ENCODE measurements at regions not wholly inside any gene's neighbourhood (a gene's known extent, or its start where the extent isn't known, plus 50 kb on each side); places are given as distances from the start of the nearest gene placed in this dataset.

DNA sequence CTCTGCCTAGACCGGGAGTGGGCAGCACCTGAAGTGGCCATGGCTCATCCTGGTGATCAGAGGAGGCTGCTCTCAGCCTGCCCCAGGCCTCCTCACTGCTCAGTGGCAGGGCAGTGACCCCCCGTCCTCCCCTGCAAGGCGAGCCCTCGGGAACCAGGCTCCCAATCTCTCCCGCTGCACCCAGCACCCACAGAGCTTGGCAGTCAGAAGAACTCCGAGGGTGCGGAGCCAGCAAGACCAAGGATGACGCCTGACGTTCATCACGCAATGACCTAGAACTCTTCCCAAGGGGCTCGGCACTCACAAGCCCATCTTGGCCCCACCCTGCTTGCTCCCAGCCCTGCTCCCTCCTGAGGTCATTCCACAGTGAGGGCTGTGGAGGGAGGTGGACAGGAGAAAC lies 189.8 kb upstream of the SALL3 start:
- DNase-seq (ENCODE audit: low read depth), result no peak
- TF ChIP-seq, protein P1, sequence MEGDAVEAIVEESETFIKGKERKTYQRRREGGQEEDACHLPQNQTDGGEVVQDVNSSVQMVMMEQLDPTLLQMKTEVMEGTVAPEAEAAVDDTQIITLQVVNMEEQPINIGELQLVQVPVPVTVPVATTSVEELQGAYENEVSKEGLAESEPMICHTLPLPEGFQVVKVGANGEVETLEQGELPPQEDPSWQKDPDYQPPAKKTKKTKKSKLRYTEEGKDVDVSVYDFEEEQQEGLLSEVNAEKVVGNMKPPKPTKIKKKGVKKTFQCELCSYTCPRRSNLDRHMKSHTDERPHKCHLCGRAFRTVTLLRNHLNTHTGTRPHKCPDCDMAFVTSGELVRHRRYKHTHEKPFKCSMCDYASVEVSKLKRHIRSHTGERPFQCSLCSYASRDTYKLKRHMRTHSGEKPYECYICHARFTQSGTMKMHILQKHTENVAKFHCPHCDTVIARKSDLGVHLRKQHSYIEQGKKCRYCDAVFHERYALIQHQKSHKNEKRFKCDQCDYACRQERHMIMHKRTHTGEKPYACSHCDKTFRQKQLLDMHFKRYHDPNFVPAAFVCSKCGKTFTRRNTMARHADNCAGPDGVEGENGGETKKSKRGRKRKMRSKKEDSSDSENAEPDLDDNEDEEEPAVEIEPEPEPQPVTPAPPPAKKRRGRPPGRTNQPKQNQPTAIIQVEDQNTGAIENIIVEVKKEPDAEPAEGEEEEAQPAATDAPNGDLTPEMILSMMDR (IDR thresholded peaks at IDR 0.05; ENCODE audit: control insufficient read depth, insufficient read depth, low read depth, low read length, missing control alignments), result no peak
- H3K4me3 ChIP-seq (ENCODE audit: control insufficient read depth, low read depth, low read length), result no peak overlapping the region

DNA sequence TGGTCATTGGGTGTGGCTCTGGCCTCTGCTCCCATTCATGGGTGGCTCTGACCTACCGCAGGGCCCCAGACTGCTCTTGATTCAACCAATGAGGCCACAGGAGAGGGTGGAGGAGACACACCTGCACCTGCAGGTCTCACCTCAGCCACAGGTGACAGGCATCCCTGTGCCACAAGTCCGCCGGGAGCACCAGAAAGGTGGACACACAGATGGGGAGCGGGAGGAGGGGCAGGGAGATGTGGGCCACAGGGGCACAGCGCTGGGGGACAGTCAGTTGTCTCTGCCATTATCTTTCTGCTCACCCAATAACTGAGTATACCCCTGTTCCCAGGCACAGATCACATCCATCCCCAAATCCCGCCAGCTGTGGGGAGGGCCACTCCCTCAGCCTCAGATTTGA lies 189.1 kb upstream of the SALL3 start:
- no peak overlapping the region for H3K4me3 ChIP-seq (ENCODE audit: control insufficient read depth, low read depth, low read length)
- no peak for DNase-seq (ENCODE audit: low read depth)
- TF ChIP-seq, protein P1 (IDR thresholded peaks at IDR 0.05; ENCODE audit: control insufficient read depth, insufficient read depth, low read depth, low read length, missing control alignments), result no peak

DNA sequence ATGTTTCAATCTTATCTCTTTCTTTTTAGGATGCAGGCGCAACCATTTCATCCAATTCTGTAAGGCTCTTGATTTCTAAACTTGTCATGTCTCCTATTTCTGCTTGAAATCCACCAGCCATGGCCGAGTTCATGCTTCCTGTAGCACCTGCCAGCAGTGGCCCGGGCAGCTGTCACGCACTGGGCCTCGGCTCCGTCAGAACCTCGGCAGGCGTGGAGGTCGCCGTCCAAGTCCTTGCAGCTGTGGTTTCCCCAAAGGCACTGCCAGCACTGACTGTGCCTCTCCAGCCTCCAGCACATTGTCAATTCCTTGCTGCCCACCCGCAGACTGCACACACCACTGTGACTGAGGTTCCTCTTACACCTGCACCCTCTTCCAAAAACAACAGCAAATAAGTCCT lies 188.7 kb upstream of the SALL3 start:
- TF ChIP-seq, protein P1 (IDR thresholded peaks at IDR 0.05; ENCODE audit: control insufficient read depth, insufficient read depth, low read depth, low read length, missing control alignments), result no peak
- no peak for DNase-seq (ENCODE audit: low read depth)
- H3K4me3 ChIP-seq (ENCODE audit: control insufficient read depth, low read depth, low read length), result no peak overlapping the region

DNA sequence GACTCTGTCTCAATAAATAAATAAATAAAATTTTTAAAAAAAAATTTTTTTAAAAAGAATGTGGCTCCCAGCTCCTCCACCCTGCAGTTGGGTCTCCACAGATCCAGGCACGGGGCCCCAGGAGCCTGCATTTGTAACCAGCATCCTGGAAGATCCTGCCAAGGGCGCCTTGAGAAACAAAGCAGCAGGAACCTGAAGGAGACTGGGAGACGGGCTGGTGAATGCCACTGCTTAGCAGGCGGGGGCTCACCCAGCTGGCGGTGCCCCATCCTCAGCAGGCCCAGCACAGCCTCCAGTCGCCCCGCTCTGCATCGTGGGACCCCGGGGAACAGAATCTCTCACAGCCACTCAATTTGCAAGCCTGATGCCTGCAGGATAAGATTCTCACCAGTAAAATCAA lies 187.5 kb upstream of the SALL3 start:
- no peak for DNase-seq (ENCODE audit: low read depth)
- H3K4me3 ChIP-seq (ENCODE audit: control insufficient read depth, low read depth, low read length), result no peak overlapping the region
- TF ChIP-seq, protein P1 (IDR thresholded peaks at IDR 0.05; ENCODE audit: control insufficient read depth, insufficient read depth, low read depth, low read length, missing control alignments), result no peak

DNA sequence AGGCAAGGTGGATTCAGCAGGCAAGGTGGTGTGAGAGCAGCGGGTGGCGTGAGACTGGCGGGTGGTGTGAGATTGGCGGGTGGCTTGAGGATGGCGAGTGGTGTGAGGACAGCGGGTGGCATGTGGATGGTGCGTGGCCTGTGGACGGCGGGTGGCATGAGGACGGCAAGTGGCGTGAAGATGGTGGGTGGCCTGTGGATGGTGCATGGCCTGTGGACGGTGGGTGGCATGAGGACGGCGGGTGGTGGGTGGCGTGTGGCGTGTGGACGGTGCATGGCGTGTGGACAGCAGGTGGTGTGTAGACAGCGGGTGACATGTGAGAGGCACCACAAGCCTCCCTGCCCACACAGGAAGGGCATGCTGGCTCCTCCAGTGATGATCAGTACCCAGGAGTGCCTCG lies 186.9 kb upstream of the SALL3 start:
- TF ChIP-seq, protein P1 (IDR thresholded peaks at IDR 0.05; ENCODE audit: control insufficient read depth, insufficient read depth, low read depth, low read length, missing control alignments), result no peak
- no peak overlapping the region for H3K4me3 ChIP-seq (ENCODE audit: control insufficient read depth, low read depth, low read length)

DNA sequence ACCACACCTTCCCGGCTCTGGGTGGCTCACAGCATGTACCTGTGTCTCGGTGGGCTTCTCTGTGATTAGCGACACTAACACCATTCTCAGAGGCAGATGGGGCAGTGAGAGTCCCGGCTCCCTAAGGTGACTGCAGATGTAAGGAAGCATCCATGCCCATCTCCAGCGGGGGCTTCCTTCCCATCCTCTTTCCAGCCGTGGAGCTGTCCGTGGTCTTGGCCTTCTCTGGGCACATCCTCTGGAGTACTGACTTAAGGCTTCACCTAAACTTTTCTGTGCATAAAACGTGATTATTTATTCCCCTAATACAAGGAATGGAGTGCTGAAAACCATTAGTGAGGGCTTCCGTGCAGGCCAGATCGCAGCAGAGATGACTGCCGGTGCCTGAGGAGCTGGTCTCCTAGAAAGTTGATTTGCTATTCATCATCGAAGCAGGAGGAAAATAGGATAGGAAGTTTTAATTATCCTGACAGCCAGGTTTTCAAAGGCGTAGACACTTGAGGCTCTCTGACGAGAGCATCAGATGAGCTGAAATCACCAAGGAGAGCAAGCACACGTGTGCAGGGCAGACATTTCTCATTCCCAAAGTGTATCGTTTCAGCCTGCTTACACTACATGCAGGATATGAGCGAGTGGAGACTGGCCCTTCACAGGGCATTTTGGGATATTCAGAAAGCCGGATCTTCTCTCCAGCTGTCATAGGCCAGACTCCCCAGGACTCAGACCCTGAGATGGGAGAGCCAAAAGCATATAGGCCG lies 186.1 kb upstream of the SALL3 start:
- no peak for DNase-seq (ENCODE audit: low read depth)
- TF ChIP-seq, protein P1 (IDR thresholded peaks at IDR 0.05; ENCODE audit: control insufficient read depth, insufficient read depth, low read depth, low read length, missing control alignments), result no peak
- no peak overlapping the region for H3K4me3 ChIP-seq (ENCODE audit: control insufficient read depth, low read depth, low read length)

More for the DNA sequence above, 186.9 kb upstream of the SALL3 start:
- DNase-seq (ENCODE audit: low read depth), result no peak

Measured in AG09309 (cell line).